Ascending aorta (tissue), 2 donors: ENCODE measurements at regions not wholly inside any gene's neighbourhood (a gene's known extent, or its start where the extent isn't known, plus 50 kb on each side); places are given as distances from the start of the nearest gene placed in this dataset.

Experiments
- DNase-seq, 2 donors: peaks; one replicate each; pipeline ENCODE4 v3.0.0-alpha.2; 2019; ENCODE audit warnings: low spot score in 2 of 2
- H3K27ac ChIP-seq, 2 donors: fragments of 200-600 bp; sonication (generic); one replicate each; pipeline ENCODE4 v1.5.1; 2016 to 2017; ENCODE audit warnings: mild to moderate bottlenecking in 1 of 2
- H3K27me3 ChIP-seq: fragments of 200-600 bp; sonication (generic); one replicate; pipeline ENCODE4 v1.5.1; 2017
- H3K36me3 ChIP-seq, 2 donors: fragments of 200-600 bp; sonication (generic); one replicate each; pipeline ENCODE4 v1.5.1; 2016
- H3K4me1 ChIP-seq, 2 donors: fragments of 200-600 bp; sonication (generic); one replicate each; pipeline ENCODE4 v1.5.1; 2016 to 2017; ENCODE audit warnings: mild to moderate bottlenecking in 1 of 2
- H3K4me3 ChIP-seq, 2 donors: fragments of 200-600 bp; sonication (generic); one replicate each; pipeline ENCODE4 v1.5.1; 2016 to 2017; ENCODE audit warnings: mild to moderate bottlenecking in 1 of 2
- H3K9me3 ChIP-seq, 2 donors: fragments of 200-600 bp; sonication (generic); one replicate each; pipeline ENCODE4 v1.5.1; 2016
- CTCF ChIP-seq, 3 experiments: fragments of 200-600 bp in 2 of 3; fragments of 450-650 bp in 1 of 3; sonication (generic) in 2 of 3; IDR thresholded peaks; one replicate each; pipeline ENCODE4 v1.5.1; 2016 to 2019; ENCODE audit warnings: antibody characterized with exemption in 3 of 3, mild to moderate bottlenecking in 1 of 3, moderate library complexity in 1 of 3
- intact Hi-C: fragments of 100-400 bp; cut with DNase I; formaldehyde crosslinking; loops from one replicate; pipeline ENCODE4 v1.15.1; 2023

GRCh38 chr1:101153692-101154091, 83.1 kb upstream of the S1PR1 start:
- no peaks in the 10 kb centered on the region for H3K27me3 ChIP-seq
- no peaks in the 10 kb centered on the region for H3K9me3 ChIP-seq
- intact Hi-C loops, result no loop called here
- no peaks in the 10 kb centered on the region for H3K36me3 ChIP-seq
- no peak for TF ChIP-seq CTCF (IDR thresholded peaks at IDR 0.05)
- H3K4me1 ChIP-seq, result peaks cover 0 to 13% of the 10 kb centered on the region in 2 donors
- no peak overlapping the region for H3K4me3 ChIP-seq
- no peak for DNase-seq
- no peak overlapping the region for H3K27ac ChIP-seq

GRCh38 chr1:101152633-101153032, 84.2 kb upstream of the S1PR1 start:
- Histone ChIP-seq H3K4me3 (no peak overlapping the region), H3K27me3 (no peaks in the 10 kb centered on the region), H3K9me3 (no peaks in the 10 kb centered on the region), H3K36me3 (no peaks in the 10 kb centered on the region), H3K27ac (no peak overlapping the region), H3K4me1 (peaks cover 0 to 19% of the 10 kb centered on the region in 2 donors)
- TF ChIP-seq CTCF (IDR thresholded peaks at IDR 0.05), result no peak
- DNase-seq, result no peak
- intact Hi-C loops, result no loop called here

GRCh38 chr1:101151286-101151685, 85.5 kb upstream of the S1PR1 start:
- H3K9me3 ChIP-seq, result no peaks in the 10 kb centered on the region
- no peaks in the 10 kb centered on the region for H3K36me3 ChIP-seq
- no peak for DNase-seq
- peaks cover 0 to 22% of the 10 kb centered on the region in 2 donors for H3K4me1 ChIP-seq
- intact Hi-C loops, result no loop called here
- H3K27ac ChIP-seq, result peak overlapping the region; percentile 1 to 62
- H3K27me3 ChIP-seq, result no peaks in the 10 kb centered on the region
- H3K4me3 ChIP-seq, result no peak overlapping the region
- no peak for TF ChIP-seq CTCF (IDR thresholded peaks at IDR 0.05)

- Histone ChIP-seq H3K36me3 (no peaks in the 10 kb centered on the region), H3K27ac (peak overlapping the region; percentile 1 to 62)
- intact Hi-C loops, result no loop called here
These were observed 86.1 kb upstream of the S1PR1 start for GRCh38 chr1:101150670-101151069.

DNA sequence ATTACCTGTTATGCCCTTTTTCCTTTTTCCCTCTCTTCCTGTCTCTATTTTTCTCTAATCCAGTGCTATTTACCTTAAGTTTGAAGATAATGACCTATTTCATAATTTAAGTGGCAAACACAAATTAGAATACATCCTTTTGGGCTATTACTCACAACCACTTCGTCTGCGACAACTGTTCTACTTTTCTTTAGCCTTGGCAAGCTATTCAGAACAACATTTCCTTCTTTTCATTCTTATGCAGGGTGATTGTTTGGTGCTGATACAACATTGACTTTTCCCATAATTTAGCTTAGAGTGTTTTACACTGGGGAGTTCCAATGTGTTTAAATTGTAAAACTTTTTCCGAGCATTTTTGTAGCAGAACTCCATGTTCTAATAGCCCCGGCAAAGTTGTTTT, 86.6 kb upstream of the S1PR1 start:
- intact Hi-C loops, result no loop called here
- no peak for TF ChIP-seq CTCF (IDR thresholded peaks at IDR 0.05)
- Histone ChIP-seq H3K4me1 (peaks cover 0 to 24% of the 10 kb centered on the region in 2 donors), H3K36me3 (no peaks in the 10 kb centered on the region), H3K27me3 (no peaks in the 10 kb centered on the region), H3K4me3 (no peak overlapping the region), H3K27ac (peak overlapping the region; percentile 1 to 62), H3K9me3 (no peaks in the 10 kb centered on the region)
- no peak for DNase-seq

More at GRCh38 chr1:101150670-101151069, 86.1 kb upstream of the S1PR1 start:
- Histone ChIP-seq H3K9me3 (no peaks in the 10 kb centered on the region), H3K27me3 (no peaks in the 10 kb centered on the region), H3K4me1 (peaks cover 0 to 22% of the 10 kb centered on the region in 2 donors), H3K4me3 (no peak overlapping the region)
- TF ChIP-seq CTCF (IDR thresholded peaks at IDR 0.05), result no peak
- no peak for DNase-seq

GRCh38 chr1:101148980-101149379, 87.8 kb upstream of the S1PR1 start:
- H3K9me3 ChIP-seq, result no peaks in the 10 kb centered on the region
- H3K27ac ChIP-seq, result peak overlapping the region; percentile 4 to 21
- no peaks in the 10 kb centered on the region for H3K27me3 ChIP-seq
- DNase-seq, result peak in 1 of 2 donors; percentile 68
- H3K4me3 ChIP-seq, result no peak overlapping the region
- no peaks in the 10 kb centered on the region for H3K36me3 ChIP-seq
- peaks cover 0 to 25% of the 10 kb centered on the region in 2 donors for H3K4me1 ChIP-seq
- intact Hi-C loops, result loop anchor here (10.0 kb wide), 1 partner anchor 224 kb away; no protein-coding TSS in a partner anchor
- TF ChIP-seq CTCF (IDR thresholded peaks at IDR 0.05), result no peak
